IMR-90 (cell line): ENCODE measurements at regions not wholly inside any gene's neighbourhood (a gene's known extent, or its start where the extent isn't known, plus 50 kb on each side); places are given as distances from the start of the nearest gene placed in this dataset.

Experiments used
- ATAC-seq: fragments of 200-7000 bp; cut with Tn5 transposase; 2 replicates; pipeline ENCODE4 v1.9.1; 2020; ENCODE audit warnings: low read depth, mild to moderate bottlenecking, moderate library complexity
- BruUV-seq: library from RNA; stranded (reverse); fragments of 400-500 nt; replicated peaks from 2 replicates; lab custom pipeline; 2021; lab: Mats Ljungman, UMichigan
- CTCF ChIA-PET: fragments of 300-600 bp; formaldehyde crosslinking; extraction: SDS; loops from one replicate; lab custom pipeline; 2021; ENCODE audit warnings: antibody characterized with exemption; lab: Yijun Ruan, JAX
- POLR2A ChIA-PET: fragments of 300-600 bp; sonication (Branson Sonifier 250); formaldehyde crosslinking; loops from one replicate; lab custom pipeline; 2022; ENCODE audit warnings: antibody characterized with exemption; ENCODE audit not compliant: unreplicated experiment; lab: Charles Lee
- DNase-seq: peaks from one replicate; pipeline ENCODE4 v3.0.0; 2013
- H2AFZ ChIP-seq: replicated peaks from 2 replicates; pipeline ENCODE3; 2013; ENCODE audit warnings: low read length, mild to moderate bottlenecking; ENCODE audit not compliant: poor library complexity
- H2AK5ac ChIP-seq: 2 replicates; pipeline ENCODE4 v1.6.1; 2013; ENCODE audit warnings: low read depth, low read length, inconsistent platforms
- H2AK9ac ChIP-seq: replicated peaks from 2 replicates; pipeline ENCODE3; 2013; ENCODE audit warnings: mild to moderate bottlenecking, low read depth, low read length, moderate library complexity; ENCODE audit not compliant: poor library complexity
- H2BK120ac ChIP-seq: 2 replicates; pipeline ENCODE4 v1.6.1; 2013; ENCODE audit warnings: low read depth, low read length, inconsistent platforms
- H2BK15ac ChIP-seq: 3 replicates; pipeline ENCODE4 v1.6.1; 2013; ENCODE audit warnings: low read depth, low read length, inconsistent platforms
- H2BK20ac ChIP-seq: 2 replicates; pipeline ENCODE4 v1.6.1; 2013; ENCODE audit warnings: low read depth, mild to moderate bottlenecking, inconsistent platforms, low read length, moderate library complexity
- H2BK5ac ChIP-seq: 2 replicates; pipeline ENCODE4 v1.6.1; 2013; ENCODE audit warnings: mild to moderate bottlenecking, low read depth, low read length, inconsistent platforms; ENCODE audit not compliant: poor library complexity, severe bottlenecking
- H3K14ac ChIP-seq: replicated peaks from 2 replicates; pipeline ENCODE4 v1.6.1; 2013; ENCODE audit warnings: low read depth, low read length, inconsistent platforms
- H3K18ac ChIP-seq: 2 replicates; pipeline ENCODE4 v1.6.1; 2013; ENCODE audit warnings: low read depth, low read length, control low read depth
- H3K23ac ChIP-seq: 2 replicates; pipeline ENCODE4 v1.6.1; 2013; ENCODE audit warnings: low read depth, low read length, inconsistent platforms
- H3K27ac ChIP-seq: 2 replicates; pipeline ENCODE4 v1.5.1; 2013; ENCODE audit warnings: mild to moderate bottlenecking, control low read depth, low read length; ENCODE audit not compliant: insufficient read depth
- H3K27me3 ChIP-seq: 2 replicates; pipeline ENCODE4 v1.6.1; 2013; ENCODE audit warnings: low read length; ENCODE audit not compliant: control insufficient read depth, insufficient read depth
- H3K36me3 ChIP-seq: 2 replicates; pipeline ENCODE4 v1.6.1; 2013; ENCODE audit warnings: low read length, mixed read lengths; ENCODE audit not compliant: control insufficient read depth, insufficient read depth
- H3K4ac ChIP-seq: 2 replicates; pipeline ENCODE4 v1.6.1; 2013; ENCODE audit warnings: low read depth, low read length, inconsistent platforms
- H3K4me1 ChIP-seq: 2 replicates; pipeline ENCODE4 v1.6.1; 2013; ENCODE audit warnings: low read length, mixed read lengths; ENCODE audit not compliant: control insufficient read depth, insufficient read depth
- H3K4me2 ChIP-seq: 2 replicates; pipeline ENCODE4 v1.6.1; 2013; ENCODE audit warnings: low read depth, mild to moderate bottlenecking, control low read depth, low read length, moderate library complexity
- H3K4me3 ChIP-seq: 2 replicates; pipeline ENCODE4 v1.5.1; 2013; ENCODE audit warnings: low read depth, mild to moderate bottlenecking, control low read depth, low read length, moderate library complexity; ENCODE audit not compliant: insufficient read depth
- H3K56ac ChIP-seq: 2 replicates; pipeline ENCODE4 v1.6.1; 2013; ENCODE audit warnings: low read length, inconsistent platforms; ENCODE audit not compliant: insufficient read depth; ENCODE audit errors: extremely low read depth
- H3K79me1 ChIP-seq, 2 experiments: 2 replicates each; pipeline ENCODE4 v1.6.1; 2013; ENCODE audit warnings: low read length in 2 of 2, inconsistent platforms in 1 of 2, low read depth in 1 of 2
- H3K9ac ChIP-seq: 2 replicates; pipeline ENCODE4 v1.6.1; 2013; ENCODE audit warnings: low read depth, low read length, control low read depth
- H3K9me1 ChIP-seq: 2 replicates; pipeline ENCODE4 v1.6.1; 2013; ENCODE audit warnings: low read length, inconsistent platforms; ENCODE audit not compliant: insufficient read depth
- H3K9me3 ChIP-seq: 2 replicates; pipeline ENCODE4 v1.6.1; 2013; ENCODE audit warnings: low read length; ENCODE audit not compliant: control insufficient read depth, insufficient read depth
- H4K20me1 ChIP-seq: 2 replicates; pipeline ENCODE4 v1.6.1; 2013; ENCODE audit warnings: low read length, inconsistent platforms; ENCODE audit not compliant: insufficient read depth
- H4K5ac ChIP-seq: 2 replicates; pipeline ENCODE4 v1.6.1; 2013; ENCODE audit warnings: mild to moderate bottlenecking, low read depth, low read length, control low read depth
- H4K8ac ChIP-seq, 2 experiments: 2 replicates each; pipeline ENCODE4 v1.6.1; 2013; ENCODE audit warnings: low read depth in 2 of 2, low read length in 2 of 2, control low read depth in 1 of 2, inconsistent platforms in 1 of 2
- H4K91ac ChIP-seq: 2 replicates; pipeline ENCODE4 v1.6.1; 2013; ENCODE audit warnings: low read depth, low read length, inconsistent platforms; ENCODE audit not compliant: insufficient read depth
- FOS ChIP-seq: fragments of 150-350 bp; IDR thresholded peaks from 2 replicates; pipeline ENCODE4 v1.6.1; 2016; ENCODE audit warnings: low read depth, low read length
- MAFK ChIP-seq: IDR thresholded peaks from 2 replicates; pipeline ENCODE4 v1.6.1; 2012; ENCODE audit warnings: low read depth, low read length, improper control_type of control experiment
- MAZ ChIP-seq: IDR thresholded peaks from 2 replicates; pipeline ENCODE4 v1.6.1; 2012; ENCODE audit warnings: low read depth, mild to moderate bottlenecking, low read length, improper control_type of control experiment, moderate library complexity, borderline replicate concordance
- MXI1 ChIP-seq: IDR thresholded peaks from 2 replicates; pipeline ENCODE4 v1.6.1; 2012; ENCODE audit warnings: low read depth, mild to moderate bottlenecking, low read length, moderate library complexity, borderline replicate concordance
- NFE2L2 ChIP-seq: fragments of 150-350 bp; IDR thresholded peaks from 2 replicates; pipeline ENCODE4 v1.6.1; 2016; ENCODE audit warnings: low read depth, mild to moderate bottlenecking, low read length
- POLR2A ChIP-seq: IDR thresholded peaks from 2 replicates; pipeline ENCODE4 v1.6.1; 2012; ENCODE audit warnings: mild to moderate bottlenecking, low read depth, low read length
- SMC3 ChIP-seq: fragments of 150-350 bp; IDR thresholded peaks from 2 replicates; pipeline ENCODE4 v1.6.1; 2016; ENCODE audit warnings: low read depth, mild to moderate bottlenecking, antibody characterized with exemption, low read length, moderate library complexity
- WGBS, 2 experiments: methylation state at CpG; one replicate each; pipeline versions ENCODE4 v1.1.5 to v1.1.7; 2013; ENCODE audit warnings: missing lambda C conversion rate in 2 of 2; ENCODE audit not compliant: insufficient read length in 1 of 2; ENCODE audit errors: extremely low coverage in 2 of 2; 5-methylcytosine and 5-hydroxymethylcytosine counted together
- dilution Hi-C: fragments of 300-500 bp; cut with HindIII; formaldehyde crosslinking; loops from one replicate; pipeline ENCODE4 v1.14.3; 2018; ENCODE audit warnings: low sequenced_read_pairs; ENCODE audit not compliant: unreplicated experiment
- in situ Hi-C: fragments of 300-500 bp; cut with MboI; formaldehyde crosslinking; loops from 3 replicates; pipeline ENCODE4 v1.14.3; 2019; ENCODE audit warnings: low sequenced_read_pairs, inconsistent platforms, mixed read lengths
- intact Hi-C: fragments of 100-400 bp; cut with micrococcal nuclease; formaldehyde crosslinking; loops from 2 replicates; pipeline ENCODE4 v1.10.0; 2022

DNA sequence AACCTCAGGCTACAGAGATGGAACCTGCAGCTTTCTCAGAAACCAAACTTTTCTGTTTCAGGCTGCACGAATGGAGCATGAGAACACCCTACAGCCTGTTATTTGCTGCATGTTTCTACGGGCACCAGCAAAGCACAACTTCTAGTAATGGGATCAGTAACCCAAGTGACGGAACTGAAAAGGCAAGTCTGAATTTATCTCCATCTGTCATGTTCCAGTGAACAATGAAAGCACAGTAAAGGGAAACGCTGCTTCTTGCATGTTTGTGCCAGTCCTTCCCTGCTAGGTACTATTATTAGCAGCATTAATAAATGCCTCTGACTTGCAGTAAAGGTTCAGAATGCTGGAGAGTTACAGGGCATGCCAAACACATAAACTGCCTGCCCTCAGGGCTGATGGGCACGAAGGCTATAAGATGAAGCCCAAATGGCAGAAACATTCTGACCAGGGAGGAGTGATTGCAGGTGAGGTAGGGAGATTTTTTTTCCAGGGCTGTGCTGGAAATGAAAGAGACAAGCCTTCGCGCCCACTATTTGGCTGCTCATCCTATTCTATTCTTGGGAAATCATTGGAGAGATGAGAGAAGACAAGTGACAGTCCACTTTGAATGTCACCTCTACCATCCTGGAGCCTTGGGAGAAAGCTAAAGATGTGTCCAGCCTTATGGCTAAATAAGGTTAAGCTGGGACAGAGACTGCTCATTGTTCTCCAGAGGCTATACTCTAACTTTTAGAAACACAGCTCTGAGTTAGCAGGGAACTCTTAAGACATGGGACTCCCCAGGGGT lies 100.4 kb upstream of the PLXNC1 start:
- Histone ChIP-seq H3K9ac (no peak overlapping the region), H2BK5ac (no peak overlapping the region), H3K36me3 (no peaks in the 10 kb centered on the region), H3K27me3 (no peaks in the 10 kb centered on the region), H3K4me1 (peaks cover 7% of the 10 kb centered on the region), H2AK5ac (no peak overlapping the region), H2BK20ac (no peak overlapping the region), H3K27ac (no peak overlapping the region), H3K4me3 (no peak overlapping the region), H2BK120ac (no peak overlapping the region), H2AK9ac (no peak overlapping the region), H4K91ac (no peak overlapping the region), H2BK15ac (no peak overlapping the region), H3K18ac (no peak overlapping the region), H3K14ac (no peak overlapping the region), H3K23ac (no peak overlapping the region), H3K56ac (no peak overlapping the region), H4K20me1 (no peaks in the 10 kb centered on the region), H4K8ac (no peak overlapping the region), H2AFZ (peak overlapping the region; percentile 26), H3K9me3 (no peaks in the 10 kb centered on the region), H3K4me2 (no peak overlapping the region), H3K9me1 (no peaks in the 10 kb centered on the region), H3K79me1 (no peaks in the 10 kb centered on the region), H4K5ac (no peak overlapping the region), H3K4ac (no peak overlapping the region)
- DNase-seq: no peak
- ATAC-seq: no peak
- 71% methylated on average over 2 of the region's 7 CpGs; no CpG with 5 or more reads in 1 of the 2 experiments for WGBS, 2 experiments
- intact Hi-C loops: no loop called here
- in situ Hi-C loops: no loop called here
- dilution Hi-C loops: no loop called here
- ChIA-PET POLR2A (no interaction called here), CTCF (no interaction called here)
- no TSS peak for BruUV-seq
- TF ChIP-seq MAZ: no peak
- TF ChIP-seq MXI1: no peak
- no peak for TF ChIP-seq POLR2A
- TF ChIP-seq SMC3: no peak
- TF ChIP-seq MAFK: no peak
- TF ChIP-seq NFE2L2: no peak
- no peak for TF ChIP-seq FOS
